CD4-positive, alpha-beta memory T cell (primary cell): ENCODE measurements at regions not wholly inside any gene's neighbourhood (a gene's known extent, or its start where the extent isn't known, plus 50 kb on each side); places are given as distances from the start of the nearest gene placed in this dataset.
A peak's percentile ranks its signal among the peaks of the same experiment; 100 is the strongest.

Experiments used
- CTCF ChIA-PET: fragments of 350-600 bp; sonication (Branson Sonifier 250); formaldehyde crosslinking; loops from one replicate; lab custom pipeline; 2021; ENCODE audit warnings: inconsistent platforms; ENCODE audit not compliant: partially characterized antibody; lab: Charles Lee
- POLR2A ChIA-PET: fragments of 350-600 bp; sonication (Branson Sonifier 250); formaldehyde crosslinking; loops from one replicate; lab custom pipeline; 2021; ENCODE audit not compliant: partially characterized antibody; lab: Charles Lee
- DNase-seq, 5 donors: peaks; one replicate each; pipeline versions ENCODE4 v3.0.0 to v3.0.0-alpha.2; 2020 to 2022; ENCODE audit warnings: mixed read lengths in 1 of 5
- H3K27ac ChIP-seq: one replicate; pipeline ENCODE4 v1.7.0; 2013; ENCODE audit warnings: low read depth, low read length
- H3K27me3 ChIP-seq: 2 replicates; pipeline ENCODE4 v1.7.0; 2013; ENCODE audit warnings: mild to moderate bottlenecking, low read length, moderate library complexity; ENCODE audit not compliant: insufficient read depth
- H3K36me3 ChIP-seq: 2 replicates; pipeline ENCODE4 v1.7.0; 2013; ENCODE audit warnings: mild to moderate bottlenecking, low read length, moderate library complexity; ENCODE audit not compliant: insufficient read depth
- H3K4me1 ChIP-seq: 2 replicates; pipeline ENCODE4 v1.7.0; 2013; ENCODE audit warnings: mild to moderate bottlenecking, low read length, moderate library complexity; ENCODE audit not compliant: insufficient read depth
- H3K4me3 ChIP-seq, 2 donors: one replicate each; pipeline ENCODE4 v1.7.0; 2013; ENCODE audit warnings: low read length in 2 of 2, mild to moderate bottlenecking in 1 of 2
- H3K9me3 ChIP-seq, 2 donors: one replicate each; pipeline ENCODE4 v1.7.0; 2013; ENCODE audit warnings: low read length in 2 of 2, control low read depth in 1 of 2; ENCODE audit not compliant: control insufficient read depth in 1 of 2
- H3K27ac Mint-ChIP-seq, 7 donors: one replicate each; pipeline ENCODE4 v1.8.0; 2020 to 2021; ENCODE audit warnings: mixed read lengths in 7 of 7, mild to moderate bottlenecking in 6 of 7, inconsistent platforms in 3 of 7, moderate library complexity in 3 of 7
- H3K27me3 Mint-ChIP-seq, 2 donors: one replicate each; pipeline ENCODE4 v1.8.0; 2020 to 2021; ENCODE audit warnings: mixed read lengths in 2 of 2
- H3K36me3 Mint-ChIP-seq, 2 donors: one replicate each; pipeline ENCODE4 v1.8.0; 2020 to 2021; ENCODE audit warnings: mixed read lengths in 2 of 2, inconsistent platforms in 1 of 2, mild to moderate bottlenecking in 1 of 2
- H3K4me1 Mint-ChIP-seq, 4 donors: one replicate each; pipeline ENCODE4 v1.8.0; 2020 to 2021; ENCODE audit warnings: mixed read lengths in 4 of 4, mild to moderate bottlenecking in 1 of 4
- H3K4me3 Mint-ChIP-seq, 8 donors: one replicate each; pipeline ENCODE4 v1.8.0; 2020 to 2021; ENCODE audit warnings: mixed read lengths in 8 of 8, mild to moderate bottlenecking in 7 of 8, moderate library complexity in 6 of 8, inconsistent platforms in 3 of 8
- H3K9me3 Mint-ChIP-seq, 8 donors: one replicate each; pipeline ENCODE4 v1.8.0; 2020 to 2021; ENCODE audit warnings: mixed read lengths in 8 of 8, mild to moderate bottlenecking in 5 of 8, inconsistent platforms in 3 of 8, moderate library complexity in 1 of 8
- intact Hi-C: fragments of 100-400 bp; cut with micrococcal nuclease; formaldehyde crosslinking; loops from one replicate; pipeline ENCODE4 v1.15.1; 2023

GRCh38 chr3:157840564-157840963 is 265.7 kb downstream of the SHOX2 start:
- Histone ChIP-seq H3K27me3 (no peaks in the 10 kb centered on the region), H3K4me1 (no peaks in the 10 kb centered on the region), H3K9me3 (no peaks in the 10 kb centered on the region), H3K4me3 (no peak overlapping the region), H3K27ac (no peak overlapping the region), H3K36me3 (no peaks in the 10 kb centered on the region)
- Mint-ChIP-seq H3K4me1 (no peaks in the 10 kb centered on the region), H3K9me3 (peaks cover 0 to 3% (median 0%) of the 10 kb centered on the region in 8 donors), H3K27ac (no peak overlapping the region), H3K27me3 (no peaks in the 10 kb centered on the region), H3K4me3 (no peak overlapping the region), H3K36me3 (no peaks in the 10 kb centered on the region)
- DNase-seq = no peak
- intact Hi-C loops = no loop called here
- ChIA-PET POLR2A (no interaction called here), CTCF (no interaction called here)

DNA sequence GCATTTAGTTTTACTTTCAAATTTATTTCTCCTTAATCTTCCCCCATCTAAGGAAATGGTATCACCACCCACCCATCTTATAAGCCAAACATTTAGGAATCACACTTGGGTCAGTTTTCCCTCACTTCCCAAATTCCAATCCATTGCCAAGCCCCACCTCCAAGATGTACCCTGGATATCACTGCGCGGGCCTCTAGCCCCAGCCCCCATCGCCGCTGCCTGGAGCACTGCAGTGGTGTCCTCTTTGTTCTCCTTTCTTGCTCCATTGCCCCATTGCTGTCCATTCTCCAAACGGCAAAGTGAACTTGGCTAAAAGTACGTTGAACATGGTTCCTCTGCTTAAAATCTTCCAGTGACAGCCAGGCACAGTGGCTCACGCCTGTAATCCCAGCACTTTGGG is 267.8 kb downstream of the SHOX2 start:
- Histone ChIP-seq H3K27ac (no peak overlapping the region), H3K4me3 (no peak overlapping the region), H3K36me3 (no peaks in the 10 kb centered on the region), H3K9me3 (no peaks in the 10 kb centered on the region), H3K4me1 (no peaks in the 10 kb centered on the region), H3K27me3 (no peaks in the 10 kb centered on the region)
- Mint-ChIP-seq H3K4me3 (no peak overlapping the region), H3K9me3 (peaks cover 0 to 3% (median 0%) of the 10 kb centered on the region in 8 donors), H3K27ac (no peak overlapping the region), H3K27me3 (no peaks in the 10 kb centered on the region), H3K4me1 (no peaks in the 10 kb centered on the region), H3K36me3 (no peaks in the 10 kb centered on the region)
- DNase-seq = no peak
- intact Hi-C loops = no loop called here
- ChIA-PET POLR2A (no interaction called here), CTCF (no interaction called here)

- ChIA-PET CTCF (no interaction called here), POLR2A (no interaction called here)
- Mint-ChIP-seq H3K4me3 (no peak overlapping the region), H3K27ac (no peak overlapping the region), H3K9me3 (peaks cover 0 to 3% (median 0%) of the 10 kb centered on the region in 8 donors), H3K36me3 (no peaks in the 10 kb centered on the region), H3K4me1 (no peaks in the 10 kb centered on the region), H3K27me3 (no peaks in the 10 kb centered on the region)
- no peak overlapping the region for H3K27ac ChIP-seq
- DNase-seq = no peak
- intact Hi-C loops = no loop called here
- no peak overlapping the region for H3K4me3 ChIP-seq
- no peaks in the 10 kb centered on the region for H3K36me3 ChIP-seq
- H3K27me3 ChIP-seq = no peaks in the 10 kb centered on the region
- no peaks in the 10 kb centered on the region for H3K9me3 ChIP-seq
- H3K4me1 ChIP-seq = no peaks in the 10 kb centered on the region
Measured at GRCh38 chr3:157837336-157837735, 268.9 kb downstream of the SHOX2 start.

DNA sequence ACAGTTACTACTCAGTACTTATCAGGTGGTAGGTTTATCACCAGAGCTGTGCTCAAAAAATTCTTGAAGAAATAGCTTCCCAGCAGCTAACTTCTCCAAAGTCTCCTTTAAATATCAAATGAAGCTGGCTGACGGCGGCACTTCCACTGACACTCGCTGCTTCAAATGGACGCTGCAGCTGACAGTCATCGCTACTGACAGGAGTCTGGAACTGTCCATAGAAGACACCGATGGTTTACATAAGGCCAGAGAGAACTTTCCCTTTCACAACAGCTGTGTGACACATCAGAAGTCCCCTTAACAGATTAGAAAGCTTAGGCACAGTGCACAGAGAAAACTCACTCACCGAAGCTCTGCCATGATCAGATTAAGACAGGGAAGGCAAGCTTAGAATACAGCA is 270.2 kb downstream of the SHOX2 start:
- H3K36me3 Mint-ChIP-seq = no peaks in the 10 kb centered on the region
- no peaks in the 10 kb centered on the region for H3K4me1 Mint-ChIP-seq
- H3K27ac ChIP-seq = no peak overlapping the region
- intact Hi-C loops = no loop called here
- no peaks in the 10 kb centered on the region for H3K36me3 ChIP-seq
- H3K4me3 ChIP-seq = no peak overlapping the region
- H3K4me3 Mint-ChIP-seq = no peak overlapping the region
- no peaks in the 10 kb centered on the region for H3K27me3 ChIP-seq
- DNase-seq = no peak
- no peak overlapping the region for H3K27ac Mint-ChIP-seq
- peaks cover 0 to 3% (median 0%) of the 10 kb centered on the region in 8 donors for H3K9me3 Mint-ChIP-seq
- H3K27me3 Mint-ChIP-seq = no peaks in the 10 kb centered on the region
- POLR2A ChIA-PET = no interaction called here
- CTCF ChIA-PET = interaction anchor here (1.2 kb wide), 1 partner anchor 16 kb away, joined by 4 read pairs; no protein-coding TSS in a partner anchor
- H3K4me1 ChIP-seq = no peaks in the 10 kb centered on the region
- H3K9me3 ChIP-seq = no peaks in the 10 kb centered on the region

DNA sequence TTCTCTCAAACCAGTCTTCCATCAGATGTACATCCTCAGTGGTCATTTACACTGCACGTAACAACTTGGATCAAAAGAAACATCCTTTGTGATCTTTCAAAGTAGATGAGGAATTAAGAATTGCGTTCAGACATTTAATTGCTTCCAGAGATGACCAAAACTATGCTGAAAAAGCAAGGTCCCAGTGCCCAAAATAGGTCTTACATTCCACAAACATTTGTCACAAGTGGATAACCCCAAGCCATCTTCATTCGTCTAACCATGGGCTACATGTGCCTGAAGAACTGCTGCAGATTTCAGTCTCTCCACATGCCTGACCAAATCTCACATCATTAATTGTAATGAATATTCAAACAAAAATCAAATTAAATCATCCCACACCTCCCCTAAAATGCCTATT is 273.6 kb downstream of the SHOX2 start:
- Histone ChIP-seq H3K36me3 (no peaks in the 10 kb centered on the region), H3K27ac (no peak overlapping the region), H3K4me3 (no peak overlapping the region), H3K27me3 (no peaks in the 10 kb centered on the region), H3K9me3 (no peaks in the 10 kb centered on the region), H3K4me1 (no peaks in the 10 kb centered on the region)
- peaks cover 0 to 21% (median 12%) of the 10 kb centered on the region in 8 donors for H3K9me3 Mint-ChIP-seq
- H3K4me3 Mint-ChIP-seq = no peak overlapping the region
- CTCF ChIA-PET = no interaction called here
- DNase-seq = no peak
- no peaks in the 10 kb centered on the region for H3K4me1 Mint-ChIP-seq
- no peaks in the 10 kb centered on the region for H3K36me3 Mint-ChIP-seq
- no peaks in the 10 kb centered on the region for H3K27me3 Mint-ChIP-seq
- no peak overlapping the region for H3K27ac Mint-ChIP-seq
- POLR2A ChIA-PET = no interaction called here
- intact Hi-C loops = no loop called here

- Mint-ChIP-seq H3K36me3 (no peaks in the 10 kb centered on the region), H3K9me3 (peaks cover 0 to 24% (median 15%) of the 10 kb centered on the region in 8 donors), H3K4me3 (no peak overlapping the region), H3K27ac (peak overlapping the region in 1 of 7 donors; percentile 5), H3K27me3 (no peaks in the 10 kb centered on the region), H3K4me1 (no peaks in the 10 kb centered on the region)
- no peaks in the 10 kb centered on the region for H3K27me3 ChIP-seq
- H3K36me3 ChIP-seq = no peaks in the 10 kb centered on the region
- intact Hi-C loops = no loop called here
- no peaks in the 10 kb centered on the region for H3K9me3 ChIP-seq
- no peak for DNase-seq
- CTCF ChIA-PET = no interaction called here
- no peaks in the 10 kb centered on the region for H3K4me1 ChIP-seq
- H3K27ac ChIP-seq = no peak overlapping the region
- H3K4me3 ChIP-seq = no peak overlapping the region
- POLR2A ChIA-PET = no interaction called here
Measured at GRCh38 chr3:157830556-157831236, 275.5 kb downstream of the SHOX2 start.

DNA sequence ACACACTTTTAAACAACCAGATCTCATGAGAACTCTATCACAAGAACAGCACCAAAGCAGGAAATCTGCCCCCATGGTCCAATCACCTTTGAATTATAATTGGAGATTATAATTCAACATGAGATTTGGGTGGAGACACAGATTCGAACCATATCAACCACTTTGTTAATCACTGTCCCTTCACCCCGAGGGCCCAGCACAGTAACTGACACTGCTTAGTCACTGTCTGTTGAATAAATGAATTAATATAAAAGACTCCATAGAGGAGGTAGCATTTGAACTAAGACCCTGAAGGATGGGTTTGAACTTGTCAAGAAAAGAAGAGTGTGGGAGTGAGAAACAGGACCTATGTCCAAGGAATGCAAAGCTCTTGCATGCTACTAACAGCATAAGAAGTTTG is 276.4 kb downstream of the SHOX2 start:
- Mint-ChIP-seq H3K27ac (no peak overlapping the region), H3K36me3 (no peaks in the 10 kb centered on the region), H3K27me3 (no peaks in the 10 kb centered on the region), H3K4me3 (no peak overlapping the region), H3K9me3 (peaks cover 0 to 21% (median 15%) of the 10 kb centered on the region in 8 donors), H3K4me1 (no peaks in the 10 kb centered on the region)
- Histone ChIP-seq H3K27me3 (no peaks in the 10 kb centered on the region), H3K9me3 (no peaks in the 10 kb centered on the region), H3K4me1 (no peaks in the 10 kb centered on the region), H3K4me3 (no peak overlapping the region), H3K27ac (no peak overlapping the region), H3K36me3 (no peaks in the 10 kb centered on the region)
- intact Hi-C loops = no loop called here
- DNase-seq = no peak
- CTCF ChIA-PET = no interaction called here
- POLR2A ChIA-PET = no interaction called here
